ENCODE measurements at regions not wholly inside any gene's neighbourhood (a gene's known extent, or its start where the extent isn't known, plus 50 kb on each side); places are given as distances from the start of the nearest gene placed in this dataset.

- DNase-seq = no peak
These were observed 411.7 kb upstream of the MKI67 start for GRCh38 chr10:128537834-128538330.

- no peak for DNase-seq
These were observed 412.4 kb upstream of the MKI67 start for GRCh38 chr10:128538671-128539070.

- no peak for DNase-seq
These were observed 413.4 kb upstream of the MKI67 start for GRCh38 chr10:128539510-128540127.

- DNase-seq = no peak
These were observed 414.0 kb upstream of the MKI67 start for GRCh38 chr10:128540128-128540762.

GRCh38 chr10:128540781-128541761 is 414.8 kb upstream of the MKI67 start:
- DNase-seq = no peak

GRCh38 chr10:128541926-128542475 is 415.8 kb upstream of the MKI67 start:
- DNase-seq = no peak

GRCh38 chr10:128542659-128543058 is 416.4 kb upstream of the MKI67 start:
- no peak for DNase-seq

GRCh38 chr10:128543151-128543550 is 416.9 kb upstream of the MKI67 start:
- no peak for DNase-seq

GRCh38 chr10:128545216-128545615 is 419.0 kb upstream of the MKI67 start:
- DNase-seq = no peak

- DNase-seq = no peak
These were observed 420.5 kb upstream of the MKI67 start for GRCh38 chr10:128546651-128547165.

- no peak for DNase-seq
These were observed 422.9 kb upstream of the MKI67 start for GRCh38 chr10:128549101-128549608.

- DNase-seq = no peak
These were observed 423.8 kb upstream of the MKI67 start for GRCh38 chr10:128550045-128550444.

- DNase-seq = no peak
These were observed 425.3 kb upstream of the MKI67 start for GRCh38 chr10:128551475-128551874.

GRCh38 chr10:128553755-128554154 is 427.5 kb upstream of the MKI67 start:
- no peak for DNase-seq

GRCh38 chr10:128556182-128557110 is 430.2 kb upstream of the MKI67 start:
- DNase-seq = no peak

- no peak for DNase-seq
These were observed 431.0 kb upstream of the MKI67 start for GRCh38 chr10:128557149-128557710.

GRCh38 chr10:128560406-128560805 is 434.2 kb upstream of the MKI67 start:
- DNase-seq = no peak

GRCh38 chr10:128560993-128561392 is 434.8 kb upstream of the MKI67 start:
- DNase-seq = no peak

- no peak for DNase-seq
These were observed 437.2 kb upstream of the MKI67 start for GRCh38 chr10:128563387-128563786.

- no peak for DNase-seq
These were observed 437.7 kb upstream of the MKI67 start for GRCh38 chr10:128563904-128564303.

GRCh38 chr10:128566361-128566968 is 440.2 kb upstream of the MKI67 start:
- DNase-seq = no peak

Measured in activated CD8-positive, alpha-beta memory T cell treated with anti-CD3 and anti-CD28 coated beads, Interleukin-2, amount 50 U/mL, for 48 hours (primary cell).